HTR-8/SVneo (cell line): ENCODE measurements at regions not wholly inside any gene's neighbourhood (a gene's known extent, or its start where the extent isn't known, plus 50 kb on each side); places are given as distances from the start of the nearest gene placed in this dataset.

Experiments
- DNase-seq: peaks from one replicate; pipeline ENCODE4 v3.0.0; 2011; ENCODE audit warnings: low spot score, mixed read lengths; ENCODE audit not compliant: insufficient read length
- FAIRE-seq: peaks from 2 replicates; lab custom pipeline; 2011; peaks lifted over from hg19 to GRCh38; lab: Jason Lieb, UNC

DNA sequence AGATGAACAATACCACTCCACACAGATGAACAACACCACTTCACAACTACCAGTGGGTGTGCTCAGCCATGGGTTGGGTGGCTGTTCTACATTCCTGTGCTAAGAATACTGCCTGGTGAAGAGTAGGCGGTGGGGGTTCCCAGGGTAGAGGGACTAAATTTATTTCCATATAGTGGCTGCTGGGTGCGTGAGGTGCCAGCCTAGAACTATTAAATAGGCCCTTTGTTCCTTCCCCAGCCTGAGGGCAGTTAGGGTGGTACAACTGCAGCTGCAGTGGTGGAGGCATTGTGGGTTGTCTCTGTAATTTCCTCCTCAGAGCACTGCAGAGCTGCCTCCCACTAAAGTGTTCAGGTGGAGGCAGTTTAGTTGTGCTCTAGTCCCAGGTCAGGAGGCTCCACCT, 618.4 kb downstream of the MMUT start:
- no peak for DNase-seq
- peak; percentile 40 for FAIRE-seq

DNA sequence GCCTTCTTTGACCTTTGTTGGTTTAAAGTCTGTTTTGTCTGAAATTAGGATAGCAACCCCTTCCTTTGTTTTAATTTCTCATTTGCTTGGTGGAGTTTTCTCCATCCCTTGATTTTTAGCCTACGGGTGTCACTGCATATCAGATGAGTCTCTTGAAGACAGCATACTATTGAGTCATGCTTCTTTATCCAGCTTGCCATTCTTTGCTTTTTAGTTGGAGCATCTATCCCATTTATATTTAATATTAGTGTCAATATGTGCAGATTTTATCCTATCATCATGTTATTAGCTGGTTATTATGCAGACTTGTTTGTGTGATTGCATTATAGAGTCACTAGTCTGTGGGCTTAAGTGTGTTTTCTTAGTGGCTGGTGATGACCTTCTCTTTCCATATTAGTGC, 622.2 kb downstream of the MMUT start:
- no peak for DNase-seq
- FAIRE-seq: no peak

DNA sequence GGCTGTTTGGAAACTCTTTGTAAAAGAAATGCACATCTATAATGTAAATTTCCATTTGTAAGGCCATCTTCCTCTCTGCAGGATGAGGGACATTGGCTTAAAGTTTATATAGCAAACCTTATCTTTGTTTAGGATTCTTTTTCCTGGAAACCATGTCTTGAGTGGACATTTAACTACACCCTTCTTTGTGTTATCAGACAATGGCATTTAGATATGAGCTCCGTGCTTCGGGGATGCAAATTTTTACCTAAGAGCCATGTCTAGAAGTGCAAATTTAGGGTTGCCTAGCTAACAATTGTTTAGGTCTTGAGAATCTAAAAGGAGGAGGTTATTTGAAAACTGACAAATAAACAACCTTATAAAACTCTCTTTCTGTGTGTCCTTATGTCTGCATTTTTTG, 623.8 kb downstream of the MMUT start:
- DNase-seq (no peak), FAIRE-seq (no peak)

DNA sequence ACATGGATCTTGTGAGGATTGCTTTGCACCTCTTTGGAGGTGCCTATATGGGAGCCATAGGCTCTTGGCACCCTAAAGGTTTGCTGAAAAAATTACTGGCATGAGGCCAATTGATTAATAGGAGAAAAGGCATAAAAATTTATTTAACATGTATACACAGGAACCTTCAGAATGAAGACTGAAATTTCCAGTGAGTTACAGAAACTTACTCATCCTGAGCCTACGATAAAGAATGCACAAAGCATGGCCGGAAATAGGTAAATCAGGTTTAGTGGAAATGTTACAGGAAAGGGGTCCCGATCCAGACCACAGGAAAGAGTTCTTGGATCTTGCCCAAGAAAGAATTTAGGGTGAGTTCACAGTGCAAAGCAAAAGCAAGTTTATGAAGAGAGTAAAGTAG, 625.3 kb downstream of the MMUT start:
- no peak for DNase-seq
- FAIRE-seq: no peak

DNA sequence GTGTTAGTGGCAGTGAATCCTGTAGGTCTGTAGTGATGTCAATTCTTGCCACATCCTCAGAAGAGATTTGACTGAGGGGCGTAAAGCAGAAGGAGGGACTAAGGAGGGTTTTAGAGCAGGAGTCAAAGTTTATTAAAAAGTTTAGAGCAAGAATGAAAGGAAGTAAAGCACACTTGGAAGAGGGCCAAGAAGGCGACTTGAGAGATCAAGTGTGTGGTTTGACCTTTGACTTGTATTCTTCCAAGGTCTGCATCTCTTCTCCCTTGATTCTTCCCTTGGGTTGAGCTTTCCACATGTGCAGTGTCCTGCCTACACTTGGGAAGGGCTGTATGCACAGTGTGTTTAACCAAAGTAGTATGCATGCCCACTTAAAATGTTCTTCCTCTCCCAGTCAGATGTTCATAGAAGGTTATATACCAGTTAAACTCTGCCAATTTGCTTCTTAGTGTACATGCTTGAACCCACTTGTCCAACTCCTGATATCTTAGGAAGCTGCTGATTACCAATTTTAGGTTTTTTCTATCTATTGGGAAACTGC, 627.6 kb downstream of the MMUT start:
- DNase-seq (no peak), FAIRE-seq (no peak)

DNA sequence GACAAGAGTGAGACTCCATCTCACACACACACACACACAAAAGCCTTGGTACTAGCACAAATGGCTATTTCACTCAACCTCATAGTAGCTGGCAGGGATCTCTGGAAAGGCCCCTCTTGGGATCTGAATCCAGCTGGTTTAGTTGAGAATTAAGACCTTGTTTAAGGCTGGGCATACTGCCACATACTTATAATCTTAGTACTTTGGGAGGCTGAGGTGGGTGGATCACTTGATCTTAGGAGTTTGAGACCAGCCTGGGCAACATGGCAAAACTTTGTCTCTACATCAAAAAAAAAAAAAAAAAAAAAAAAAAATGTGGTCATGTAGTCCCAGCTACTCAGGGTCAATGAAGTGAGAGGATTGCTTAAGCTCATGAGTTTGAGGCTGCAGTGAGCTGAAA, 628.3 kb downstream of the MMUT start:
- no peak for FAIRE-seq
- no peak for DNase-seq

DNA sequence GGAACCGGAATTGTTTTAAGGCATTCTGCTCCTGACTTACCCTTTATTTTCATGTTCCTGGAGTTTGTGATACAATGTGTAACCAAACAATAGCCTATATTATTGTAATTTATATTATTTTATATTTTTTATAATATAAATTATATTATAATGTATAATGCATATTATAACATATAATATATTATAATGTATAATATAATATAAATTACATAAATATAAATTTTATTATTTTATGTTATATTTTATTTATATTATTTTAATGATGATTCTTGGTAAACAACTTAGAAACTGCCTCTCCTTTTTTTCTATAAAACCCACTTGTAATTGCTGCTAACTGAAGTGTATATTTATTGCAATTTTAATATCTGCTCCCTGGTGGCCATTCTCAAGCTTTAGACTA, 629.1 kb downstream of the MMUT start:
- no peak for FAIRE-seq

DNA sequence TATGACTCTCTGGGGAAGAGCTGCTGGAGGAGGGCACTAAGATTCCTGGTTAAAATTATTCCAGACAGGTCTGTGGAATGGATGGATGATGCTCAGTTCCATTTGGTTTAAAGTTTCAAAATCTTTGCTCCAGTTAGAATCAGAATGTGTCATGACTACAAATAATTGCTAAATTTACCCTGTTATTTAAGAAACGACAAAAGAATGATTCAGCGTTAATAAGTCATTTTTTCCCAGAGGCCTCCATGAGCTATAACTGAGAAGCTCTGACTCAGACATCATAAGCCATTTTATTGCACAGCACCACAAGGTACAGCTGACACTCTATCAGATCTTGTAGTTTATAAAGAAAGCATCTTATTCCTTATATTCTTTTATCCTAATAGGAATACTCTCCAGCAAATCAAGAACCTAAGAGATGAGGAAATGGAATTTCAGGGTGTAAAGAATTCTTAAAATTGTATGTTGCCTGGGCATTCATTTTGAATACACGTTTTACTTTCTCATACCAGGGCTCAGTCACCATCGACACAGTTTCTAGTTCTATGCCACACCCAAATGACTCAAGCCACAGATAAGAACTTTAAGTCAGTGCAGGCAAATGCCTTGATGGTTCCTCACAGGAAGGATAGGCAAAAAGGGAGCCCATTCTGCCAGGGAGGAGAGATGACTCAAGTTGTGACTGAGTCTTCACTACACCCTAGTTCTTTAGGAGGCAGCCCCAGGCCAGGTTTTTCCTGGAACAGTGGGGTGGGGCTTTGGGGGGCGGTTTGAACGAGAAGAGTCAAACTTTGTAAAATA, 636.0 kb downstream of the MMUT start:
- FAIRE-seq: peak; percentile 84
- DNase-seq: peak; percentile 36

More for the DNA sequence above, 629.1 kb downstream of the MMUT start:
- DNase-seq: no peak

DNA sequence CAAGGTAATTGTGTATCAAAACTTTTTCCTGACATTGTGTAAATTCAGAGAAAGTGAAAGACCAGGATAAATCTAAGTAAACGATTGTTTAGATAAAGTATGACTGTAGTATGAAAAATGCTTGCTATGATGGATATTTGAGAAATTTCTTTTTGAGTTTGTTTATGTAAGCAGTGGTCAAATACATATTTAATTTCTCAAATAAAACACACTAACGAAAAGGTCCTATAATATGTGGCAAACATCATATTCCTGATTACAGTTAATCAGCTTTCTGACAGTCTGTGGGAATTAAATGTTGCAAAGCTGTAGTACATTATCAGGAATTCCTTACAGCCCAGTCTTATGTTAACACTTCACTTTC, 636.9 kb downstream of the MMUT start:
- FAIRE-seq (no peak), DNase-seq (no peak)

DNA sequence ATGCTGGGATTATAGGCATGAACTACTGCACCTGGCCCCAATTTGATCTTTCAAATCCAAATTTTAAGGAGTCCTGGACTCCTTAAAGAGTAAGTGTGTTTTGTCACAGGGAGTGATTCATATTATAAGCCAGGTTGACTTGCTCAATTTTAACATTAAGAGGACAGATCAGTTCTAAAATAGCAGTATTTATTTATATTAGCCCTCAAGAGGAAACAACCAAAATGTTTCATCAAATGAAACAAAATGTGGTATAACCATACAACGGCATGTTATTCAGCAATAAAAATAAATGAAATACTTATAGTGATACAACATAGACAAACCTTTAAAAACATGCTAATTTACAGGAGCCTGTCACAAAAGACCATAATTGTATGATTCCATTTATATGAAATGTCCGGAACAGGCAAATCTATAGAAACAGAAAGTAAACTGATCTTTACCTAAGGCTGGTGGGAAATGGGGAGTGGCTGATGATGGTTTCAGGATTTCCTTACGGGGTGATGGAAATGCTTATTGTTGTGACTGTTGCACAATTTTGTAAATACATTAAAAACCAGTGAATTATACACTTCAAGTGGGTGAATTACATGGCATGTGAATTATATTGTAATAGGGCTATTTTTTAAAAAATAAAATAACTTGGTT, 637.4 kb downstream of the MMUT start:
- no peak for FAIRE-seq
- DNase-seq: peak; percentile 4

DNA sequence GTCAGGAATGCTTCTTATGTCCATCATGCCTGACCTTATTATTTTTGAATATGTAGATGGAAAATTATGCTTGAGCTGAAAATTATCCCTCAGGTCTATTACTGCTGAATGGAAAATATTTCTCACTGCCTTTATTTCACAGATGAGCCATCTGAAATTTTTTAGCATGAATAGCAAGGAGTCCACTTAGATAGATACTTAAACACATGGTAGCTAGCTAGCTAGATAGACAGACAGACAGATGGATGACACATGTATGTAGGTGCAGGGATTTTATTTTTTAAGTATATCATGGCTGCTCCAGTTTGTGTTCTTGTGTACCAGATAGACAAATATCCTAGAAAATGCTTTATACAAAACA, 645.0 kb downstream of the MMUT start:
- DNase-seq: no peak
- FAIRE-seq: no peak

DNA sequence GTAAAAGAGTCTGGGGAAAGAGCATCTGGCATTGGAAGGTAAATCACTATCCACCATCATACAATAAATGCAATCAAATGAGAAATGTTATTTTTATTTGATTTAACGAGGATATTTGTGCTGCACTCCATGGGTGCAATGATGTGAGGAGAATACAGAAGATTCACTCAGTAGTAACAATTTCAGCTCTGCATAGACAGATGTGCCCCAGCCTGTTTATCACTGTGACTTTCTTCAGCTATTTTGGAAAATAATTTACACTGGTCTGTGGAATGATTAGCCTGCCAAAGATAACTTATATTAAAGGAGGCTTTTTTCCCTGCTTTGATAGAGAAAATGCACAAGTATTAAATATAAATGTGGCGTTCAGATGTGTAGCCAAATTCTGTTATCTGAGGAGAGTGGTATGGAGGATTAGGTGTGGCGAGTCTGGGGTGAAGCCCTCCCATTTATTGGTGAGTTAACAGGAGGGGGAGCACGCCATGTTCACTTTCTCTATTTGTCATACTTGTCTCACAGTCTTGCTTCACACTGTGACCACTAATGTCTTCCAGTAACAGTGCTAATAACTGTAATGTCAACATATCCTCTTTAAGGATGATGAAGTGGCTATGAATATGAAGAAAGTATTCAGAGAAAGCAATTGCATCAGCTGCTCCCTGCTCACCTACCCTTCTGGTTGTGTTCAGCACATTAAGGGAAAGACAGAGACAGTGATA, 645.6 kb downstream of the MMUT start:
- peak; percentile 92 for FAIRE-seq

DNA sequence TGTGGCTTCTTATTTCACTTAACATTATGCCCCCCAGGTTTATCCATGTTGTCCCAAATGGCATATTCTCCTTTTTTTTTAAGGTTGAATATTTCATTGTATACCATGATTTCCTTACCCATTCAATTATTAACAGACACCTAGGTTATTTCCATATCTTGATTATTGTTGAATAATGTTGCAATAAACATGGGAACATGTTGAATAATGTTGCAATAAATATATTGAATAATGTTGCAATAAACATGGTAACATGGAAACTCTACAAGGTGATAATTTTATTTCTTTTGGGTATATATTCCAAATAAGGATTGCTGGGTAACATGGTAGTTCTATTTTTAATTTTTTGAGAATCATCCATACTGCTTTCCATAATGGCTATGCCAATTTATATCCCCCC, 648.1 kb downstream of the MMUT start:
- no peak for DNase-seq
- no peak for FAIRE-seq

More for the DNA sequence above, 645.6 kb downstream of the MMUT start:
- peak; percentile 7 for DNase-seq

DNA sequence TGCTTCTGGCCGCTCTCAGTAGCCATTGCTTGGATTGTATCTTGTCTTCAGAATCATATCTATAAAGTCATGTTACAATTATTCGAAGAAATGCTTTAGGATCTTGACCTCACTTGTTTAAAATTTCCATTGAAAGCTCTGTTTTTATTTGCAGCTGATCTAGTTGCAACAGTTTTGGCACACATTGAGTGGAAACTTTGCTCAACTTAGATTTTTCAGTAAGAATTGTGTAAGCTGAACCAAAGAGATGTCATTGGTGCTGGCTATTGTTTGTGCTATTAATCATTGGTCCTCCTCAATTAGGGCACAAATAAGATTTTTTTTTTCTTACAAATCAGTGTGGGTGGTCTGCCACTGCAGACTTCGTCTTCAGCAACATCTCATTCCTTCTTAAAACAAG, 649.2 kb downstream of the MMUT start:
- DNase-seq (no peak), FAIRE-seq (no peak)

DNA sequence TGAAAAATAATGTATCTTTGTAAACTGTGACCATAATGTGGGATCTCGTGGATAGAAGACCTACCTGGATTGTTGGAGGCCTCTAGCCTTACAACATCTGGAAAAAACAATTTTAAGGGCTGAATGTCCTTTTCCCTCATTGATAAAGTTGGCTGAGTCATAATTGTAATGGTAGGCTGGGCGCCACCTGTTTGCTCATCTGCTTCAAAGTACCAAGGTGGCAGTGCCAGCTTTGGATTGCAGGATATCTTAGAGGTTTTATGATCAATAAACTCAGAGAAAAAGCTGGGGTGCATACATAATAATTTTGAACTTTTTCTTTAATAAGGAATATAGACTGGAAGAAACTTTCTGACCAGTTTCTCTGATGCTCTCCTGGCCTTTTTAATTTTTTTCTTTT, 653.4 kb downstream of the MMUT start:
- DNase-seq (no peak), FAIRE-seq (no peak)

DNA sequence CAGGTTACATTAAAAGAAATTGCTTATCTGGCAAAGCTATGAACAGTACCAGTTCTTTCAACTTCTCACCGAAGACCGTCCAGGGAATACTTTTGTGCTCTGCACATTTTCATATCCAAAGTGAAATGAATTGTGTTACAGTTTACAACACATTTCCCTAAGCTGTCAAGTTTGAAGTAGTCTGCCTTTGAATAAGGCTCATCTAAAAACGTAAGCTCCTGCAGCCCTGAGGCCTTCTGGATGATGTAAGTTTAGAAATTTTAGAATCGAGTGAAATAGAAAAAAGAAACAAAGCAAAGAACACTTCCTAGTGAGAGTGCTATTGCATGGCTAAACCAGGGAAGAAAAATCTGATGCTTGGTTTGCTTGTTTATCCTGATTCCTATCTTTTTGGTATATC, 653.8 kb downstream of the MMUT start:
- no peak for FAIRE-seq
- no peak for DNase-seq

DNA sequence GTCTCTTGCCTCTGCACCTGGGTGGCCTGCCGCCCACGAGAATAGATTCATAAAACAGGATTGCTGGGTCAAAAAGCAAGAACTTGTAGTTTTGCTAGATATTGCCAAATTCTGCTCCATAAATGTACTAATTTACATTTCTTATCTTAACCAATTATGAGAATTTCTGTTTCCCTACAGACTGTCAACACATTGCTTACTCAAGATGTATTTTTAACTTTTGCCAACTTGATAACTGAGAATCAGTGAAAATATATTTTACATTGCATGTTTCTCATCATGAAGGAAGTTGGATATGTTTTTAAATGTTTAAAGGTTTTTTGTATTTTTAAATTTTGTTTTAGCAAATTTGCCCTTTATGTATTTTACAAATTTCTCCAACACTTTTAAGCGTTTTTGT, 664.8 kb downstream of the MMUT start:
- FAIRE-seq (no peak), DNase-seq (no peak)

DNA sequence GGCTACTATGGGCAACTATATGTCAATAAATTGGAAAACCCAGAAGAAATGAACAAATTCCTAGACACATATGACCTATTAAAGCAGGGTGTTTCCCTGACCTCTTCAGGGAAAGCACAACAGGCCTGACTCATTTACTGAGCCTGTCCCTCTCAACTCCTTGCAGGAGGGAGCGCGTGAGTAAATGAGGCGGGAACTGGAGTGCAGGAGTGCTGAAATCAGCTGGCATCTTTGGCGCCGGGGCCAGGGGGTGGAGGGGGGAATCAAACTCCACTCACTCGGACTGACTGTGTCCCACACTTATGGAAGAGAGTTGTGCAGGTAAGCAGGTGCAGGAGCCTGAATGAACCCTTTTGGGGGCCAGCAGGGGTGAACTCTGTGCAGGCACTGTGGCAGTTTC, 671.2 kb upstream of the PTCHD4 start:
- FAIRE-seq: no peak
- no peak for DNase-seq

DNA sequence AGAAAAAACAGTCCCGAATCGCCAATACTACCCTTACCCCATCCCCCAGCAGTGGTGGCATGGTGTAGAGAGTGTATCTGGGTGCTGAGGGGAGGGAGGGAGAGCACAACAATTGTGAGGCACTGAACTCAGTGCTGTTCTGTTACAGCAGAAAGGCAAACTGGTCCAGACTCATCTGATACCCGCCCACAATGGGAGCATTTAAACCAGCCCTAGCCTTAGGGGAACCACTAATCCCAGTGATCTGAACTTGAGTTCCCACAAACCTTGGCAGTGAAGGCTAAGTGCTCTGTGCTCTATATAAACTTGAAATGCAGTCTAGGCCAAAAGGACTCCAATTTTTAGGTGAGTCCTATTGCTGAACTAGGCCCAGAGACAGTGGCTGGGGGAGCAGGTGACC, 666.4 kb upstream of the PTCHD4 start:
- peak; percentile 63 for FAIRE-seq
- no peak for DNase-seq

DNA sequence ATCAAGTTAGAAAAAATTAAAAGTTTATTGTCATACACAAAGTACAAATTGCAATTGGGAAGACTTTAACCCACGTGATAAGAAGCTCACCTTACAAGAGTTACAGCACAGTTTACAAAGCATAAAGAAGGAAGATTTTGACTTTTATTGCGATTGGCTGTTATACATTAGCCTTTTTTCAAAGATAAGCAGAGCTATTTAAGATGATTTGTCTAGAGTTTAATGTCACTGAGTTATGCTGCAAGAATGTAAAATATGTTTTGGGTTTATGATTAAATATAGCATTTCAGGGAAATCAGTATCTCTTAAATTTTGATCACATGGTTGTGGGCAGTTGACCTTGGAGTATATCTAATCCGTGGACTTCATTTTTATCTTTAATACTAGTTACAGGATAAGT, 664.2 kb upstream of the PTCHD4 start:
- FAIRE-seq (no peak), DNase-seq (peak; percentile 4)

DNA sequence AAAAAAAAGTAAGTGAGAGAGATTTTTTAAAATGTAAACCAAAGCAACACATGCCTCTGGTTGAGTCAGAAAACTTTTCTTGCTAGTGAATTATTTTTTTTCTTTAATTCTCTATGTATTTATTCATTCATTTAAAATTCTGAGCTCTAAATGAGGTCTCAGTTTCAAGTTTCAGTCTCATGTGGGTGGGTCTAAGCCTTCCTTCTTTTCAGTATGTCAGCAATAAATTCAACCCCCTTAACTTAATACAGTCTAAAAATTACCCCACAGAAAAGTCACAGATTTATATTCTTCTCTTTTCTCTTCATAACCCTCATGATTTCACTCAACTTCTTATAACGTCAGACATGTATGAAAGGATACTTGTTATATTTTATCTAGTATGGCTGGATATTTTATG, 663.3 kb upstream of the PTCHD4 start:
- DNase-seq (no peak), FAIRE-seq (no peak)
